Ramos (cell line): ENCODE measurements at regions not wholly inside any gene's neighbourhood (a gene's known extent, or its start where the extent isn't known, plus 50 kb on each side); places are given as distances from the start of the nearest gene placed in this dataset.

Experiments used
- in situ Hi-C: fragments of 300-500 bp; cut with MboI; formaldehyde crosslinking; loops from one replicate; pipeline ENCODE4 v1.14.3; 2022; ENCODE audit warnings: low sequenced_read_pairs; ENCODE audit not compliant: unreplicated experiment

- in situ Hi-C loops = loop anchor here (10.0 kb wide), 1 partner anchor 217 kb away; no protein-coding TSS in a partner anchor
Measured at GRCh38 chr15:38691965-38692788, 127.6 kb upstream of the RASGRP1 start.

DNA sequence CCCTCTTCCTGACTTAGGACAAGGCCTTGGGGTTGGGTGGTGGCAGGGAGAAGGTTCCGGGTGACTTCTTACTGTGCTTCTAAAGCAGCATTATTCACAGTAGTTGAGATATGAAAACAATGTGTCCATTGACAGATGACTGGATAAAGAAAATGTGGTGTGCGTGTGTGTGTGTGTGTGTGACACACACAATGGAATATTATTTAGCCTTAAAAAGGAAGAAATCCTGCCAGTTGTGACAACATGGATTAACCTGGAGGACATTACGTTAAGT lies 128.1 kb upstream of the RASGRP1 start:
- in situ Hi-C loops = loop anchor here (10.0 kb wide), 1 partner anchor 218 kb away; no protein-coding TSS in a partner anchor

DNA sequence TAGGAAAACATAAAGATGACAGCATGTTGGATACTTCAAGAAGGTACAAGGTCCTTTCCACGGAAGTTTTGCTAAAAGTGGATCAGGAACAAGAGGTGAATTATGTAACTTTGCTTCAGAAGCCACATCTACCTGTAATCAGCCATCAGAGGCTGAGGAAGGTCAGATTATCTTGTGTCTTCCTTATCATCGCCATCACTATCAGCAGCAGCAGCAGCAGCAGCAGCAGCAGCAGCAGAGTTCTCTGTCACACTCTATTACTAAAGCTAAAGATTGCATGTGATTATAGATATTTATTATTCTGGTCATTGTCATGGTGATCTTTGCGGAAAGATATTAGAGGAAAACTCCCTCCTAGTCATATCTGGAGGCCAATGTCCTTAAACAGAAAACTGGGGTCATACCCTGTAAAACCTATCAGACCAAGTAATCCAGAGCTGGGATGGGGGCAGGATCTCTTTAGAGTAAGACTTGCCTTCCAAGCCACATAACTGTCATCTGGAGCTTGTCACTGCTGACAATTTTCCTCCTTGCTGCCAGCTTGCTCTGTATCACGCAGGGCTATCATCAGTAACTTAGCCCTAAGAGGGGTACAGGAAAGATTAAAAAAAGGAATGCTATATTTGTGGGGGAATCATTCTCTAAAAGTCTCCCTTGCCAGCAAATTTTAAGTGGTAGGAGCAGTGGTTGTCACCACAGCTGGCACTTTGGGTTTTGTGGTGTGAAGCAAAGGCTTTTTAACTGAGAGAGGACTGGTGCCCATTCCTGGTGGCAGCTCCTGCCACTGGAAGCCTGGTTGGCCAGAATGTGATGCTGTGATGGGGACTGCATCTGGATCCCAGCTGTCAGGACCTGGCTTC lies 130.9 kb upstream of the RASGRP1 start:
- in situ Hi-C loops = loop anchor here (10.0 kb wide), 1 partner anchor 221 kb away; no protein-coding TSS in a partner anchor

GRCh38 chr15:38696109-38696727 lies 131.6 kb upstream of the RASGRP1 start:
- in situ Hi-C loops = loop anchor here (10.0 kb wide), 1 partner anchor 221 kb away; no protein-coding TSS in a partner anchor

DNA sequence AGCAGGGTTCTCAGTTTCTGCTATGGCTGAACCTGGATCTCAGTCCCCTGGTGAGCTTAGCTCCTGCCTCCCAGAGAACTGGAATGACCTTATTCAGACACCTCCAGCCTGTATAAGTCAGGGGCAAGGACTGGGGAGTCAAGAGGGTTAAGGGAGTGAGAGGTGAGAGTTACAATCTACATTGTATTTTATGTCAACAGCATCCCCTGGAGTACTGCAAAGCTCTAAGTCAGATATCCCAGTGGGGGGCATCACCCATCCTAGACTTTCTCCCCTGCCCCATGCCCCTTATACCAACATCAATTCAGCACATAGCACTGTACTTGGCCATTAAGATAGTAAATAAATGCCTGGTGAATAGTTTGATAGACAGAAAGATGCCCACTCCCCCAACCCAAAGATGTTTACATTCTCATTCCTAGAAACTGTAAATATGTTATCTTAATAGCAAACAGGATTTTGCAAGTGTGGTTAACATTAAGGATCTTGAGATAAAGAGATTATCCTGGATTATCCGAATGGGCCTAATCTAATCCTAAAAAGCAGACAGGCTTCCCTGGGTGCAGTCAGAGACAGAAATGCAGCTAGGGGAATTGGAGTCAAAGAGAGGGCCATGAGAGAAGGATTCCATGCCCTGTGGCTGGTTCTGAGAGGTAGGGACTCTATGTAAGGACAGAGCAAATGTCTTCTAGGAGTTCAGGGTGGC lies 132.3 kb upstream of the RASGRP1 start:
- in situ Hi-C loops = loop anchor here (10.0 kb wide), 1 partner anchor 222 kb away; no protein-coding TSS in a partner anchor

DNA sequence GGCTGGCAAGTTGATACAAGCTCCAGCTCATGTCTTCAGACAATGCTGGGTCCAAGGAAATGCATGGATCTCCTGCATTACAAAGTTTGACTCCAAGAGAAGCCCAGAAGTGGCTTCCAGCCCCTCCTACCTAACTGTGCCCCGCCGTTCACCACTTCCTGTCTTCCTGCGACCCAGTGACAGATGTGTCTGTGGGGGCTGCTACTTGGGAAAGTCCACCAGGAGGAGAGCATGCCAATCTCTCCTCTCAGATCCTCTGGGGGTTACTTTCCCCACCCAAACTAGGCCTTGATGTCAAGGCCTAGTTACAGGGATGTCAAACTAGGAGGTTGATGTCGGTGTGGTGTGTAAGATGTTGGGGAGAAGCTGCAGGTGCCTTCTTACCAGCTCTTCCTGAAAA lies 133.6 kb upstream of the RASGRP1 start:
- in situ Hi-C loops = loop anchor here (10.0 kb wide), 1 partner anchor 223 kb away; no protein-coding TSS in a partner anchor

DNA sequence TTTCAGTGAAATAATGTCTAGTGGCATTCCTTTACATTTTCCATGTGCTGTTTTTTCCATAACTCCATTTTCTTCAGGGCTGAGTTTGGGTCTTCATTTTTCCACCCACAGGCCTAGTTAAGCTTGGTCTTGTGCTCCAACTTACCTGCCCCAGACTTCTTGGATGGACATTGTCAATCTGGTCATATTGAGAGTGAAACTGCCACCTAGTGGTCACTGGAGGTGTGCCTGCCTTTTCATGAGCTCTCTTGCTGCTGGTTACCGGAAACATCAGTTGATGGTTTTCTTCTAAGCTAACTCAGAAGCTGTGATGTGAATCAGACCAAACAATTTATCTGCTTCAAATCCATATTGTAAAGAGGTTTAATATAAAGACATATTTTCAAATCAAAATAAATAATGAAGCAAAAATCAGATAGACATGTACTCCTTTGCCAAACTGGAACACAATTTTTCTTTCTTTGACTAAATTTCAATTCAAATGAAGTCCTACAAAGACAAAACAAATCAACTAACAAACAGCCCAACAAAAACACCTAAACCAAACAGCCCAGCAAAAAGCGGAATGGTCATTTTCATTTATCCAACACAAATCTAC lies 135.1 kb upstream of the RASGRP1 start:
- in situ Hi-C loops = loop anchor here (10.0 kb wide), 1 partner anchor 225 kb away; no protein-coding TSS in a partner anchor

DNA sequence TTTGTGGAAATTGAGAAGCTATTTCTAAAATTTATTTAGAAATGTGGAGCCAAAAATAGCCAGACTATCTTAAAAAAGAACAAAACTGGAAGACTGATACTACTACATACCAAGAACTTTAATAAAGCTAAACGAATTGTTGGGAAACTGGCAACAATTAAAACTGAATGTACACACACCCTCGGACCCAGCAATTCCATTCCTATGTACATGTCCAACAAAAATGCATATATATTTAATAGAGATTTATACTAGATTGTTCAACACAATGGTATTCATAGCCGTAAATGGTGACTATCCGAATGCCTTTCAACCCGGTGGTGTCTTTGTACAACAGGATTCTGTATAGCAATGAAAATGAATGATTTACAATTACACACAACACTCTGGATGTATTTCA lies 136.5 kb upstream of the RASGRP1 start:
- in situ Hi-C loops = no loop called here

DNA sequence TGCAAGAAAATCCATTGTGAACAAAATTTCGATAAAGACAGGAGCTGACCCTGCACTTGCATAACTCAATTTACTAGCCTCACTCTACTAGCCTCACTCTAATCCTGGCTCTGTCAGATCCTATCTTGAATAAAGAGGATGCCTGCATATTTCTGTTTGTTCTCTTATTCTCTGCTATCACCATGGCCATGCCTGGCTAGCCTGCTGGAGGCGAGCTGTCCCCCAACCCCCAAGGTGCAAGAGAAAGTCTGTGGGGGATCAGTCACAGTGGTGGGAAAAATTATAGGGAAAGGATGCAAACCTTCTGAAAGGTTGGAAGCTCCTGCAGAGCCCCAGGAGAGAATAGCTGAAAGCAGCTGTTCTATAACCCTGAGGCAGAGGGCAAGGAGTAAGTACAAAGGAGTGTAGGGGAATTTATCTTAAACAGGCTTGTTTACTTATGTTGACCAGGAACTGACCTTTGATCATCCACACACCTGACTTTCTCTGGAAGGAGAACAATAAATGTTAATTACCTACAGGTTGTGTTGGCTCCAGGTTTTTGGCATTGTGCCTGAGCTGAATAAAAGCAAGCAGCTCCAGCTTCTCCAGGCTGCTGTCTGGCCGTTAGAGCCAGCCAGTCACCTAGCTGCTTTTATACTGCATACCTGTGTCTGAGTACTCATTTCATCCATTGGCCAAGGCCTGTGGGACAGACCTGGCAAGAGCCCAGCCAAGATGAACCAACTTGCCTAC lies 137.7 kb upstream of the RASGRP1 start:
- in situ Hi-C loops = no loop called here

GRCh38 chr15:38705436-38706219 lies 141.0 kb upstream of the RASGRP1 start:
- in situ Hi-C loops = no loop called here

GRCh38 chr15:38706956-38707355 lies 142.3 kb upstream of the RASGRP1 start:
- in situ Hi-C loops = no loop called here

DNA sequence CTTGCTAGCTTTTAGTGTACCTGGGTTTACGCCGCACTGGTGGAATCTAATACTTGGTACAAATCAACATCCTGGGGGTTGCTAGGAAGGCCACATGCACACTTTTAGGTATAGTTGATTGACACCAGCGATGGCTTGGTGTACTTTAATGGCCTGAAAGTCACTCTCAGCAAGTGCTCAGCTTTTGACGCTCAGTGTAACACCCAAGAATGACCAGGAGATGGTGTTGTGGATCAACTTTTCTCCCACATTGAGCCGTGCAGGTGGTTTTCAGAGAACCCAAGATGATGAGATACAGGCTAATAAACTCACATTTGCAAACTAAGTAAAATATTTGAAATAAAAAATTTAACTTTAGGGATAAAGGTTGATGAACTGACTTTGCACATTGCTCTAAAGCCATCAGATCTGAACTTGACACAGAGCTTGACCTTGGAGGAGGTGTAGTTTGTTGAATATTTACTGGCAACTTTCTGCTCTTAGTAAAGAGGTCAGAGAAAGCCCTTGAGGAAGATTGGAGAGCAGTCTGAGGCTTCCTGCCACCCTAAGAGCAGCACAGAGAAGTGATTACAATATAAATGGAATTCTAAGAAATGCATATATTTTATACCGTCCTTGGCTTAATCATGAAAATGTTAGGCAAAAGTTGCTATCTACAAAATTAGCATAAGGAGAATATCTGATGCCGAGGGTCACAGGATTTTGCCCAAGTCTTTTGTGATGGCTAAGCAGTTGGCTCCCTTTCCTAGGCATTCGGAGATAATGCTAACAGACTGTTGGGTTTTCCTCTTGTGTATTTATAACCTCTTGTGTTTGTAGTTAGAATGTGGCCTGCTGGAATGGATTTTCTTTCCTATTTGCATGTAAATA lies 143.4 kb upstream of the RASGRP1 start:
- in situ Hi-C loops = no loop called here

DNA sequence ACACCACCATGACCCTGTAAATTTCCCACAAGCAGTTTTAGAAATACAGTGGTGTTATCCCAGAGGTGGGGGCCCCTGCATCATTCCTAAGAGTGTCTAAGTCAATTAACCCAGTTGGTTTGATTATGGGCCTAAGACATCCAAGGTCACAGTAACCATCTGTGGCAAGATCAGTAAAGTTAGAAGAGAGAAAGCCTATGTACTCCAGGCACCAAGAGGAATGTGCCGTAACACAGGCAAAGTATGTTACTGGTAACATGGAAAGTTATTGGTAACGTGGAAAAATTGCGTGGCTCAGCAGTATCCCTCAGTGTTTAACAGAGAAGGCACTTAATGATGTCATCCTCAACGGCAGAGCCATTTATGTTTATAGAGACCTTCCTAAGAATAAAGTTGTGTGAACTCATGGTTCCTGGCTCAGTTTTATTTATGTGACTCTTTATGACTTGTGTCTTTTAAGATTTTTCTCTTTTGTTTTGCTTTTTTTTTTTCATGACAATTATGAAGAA lies 144.1 kb upstream of the RASGRP1 start:
- in situ Hi-C loops = no loop called here

- in situ Hi-C loops = no loop called here
Measured at GRCh38 chr15:38709196-38709595, 144.6 kb upstream of the RASGRP1 start.

- in situ Hi-C loops = no loop called here
Measured at GRCh38 chr15:38714309-38715072, 149.9 kb upstream of the RASGRP1 start.

GRCh38 chr15:38720893-38721567 lies 156.4 kb upstream of the RASGRP1 start:
- in situ Hi-C loops = no loop called here
